ENCODE measurements at regions not wholly inside any gene's neighbourhood (a gene's known extent, or its start where the extent isn't known, plus 50 kb on each side); places are given as distances from the start of the nearest gene placed in this dataset.
"Not testable (repeated sequence)": the region's sequence is repeated elsewhere in the genome, so short reads cannot be mapped to it uniquely, and the experiment has no call there.

- TF ChIP-seq CTCF (IDR thresholded peaks at IDR 0.05; ENCODE audit: insufficient read depth, low read depth, low read length); EZH2 (IDR thresholded peaks at IDR 0.05; ENCODE audit: insufficient read depth, low read length): not testable (repeated sequence)
Observed at GRCh38 chrX:94341730-94342129, 667.7 kb downstream of the FAM133A start.

Data from astrocyte (in vitro differentiated cells and primary cell).